Keratinocyte (primary cell): ENCODE measurements at regions not wholly inside any gene's neighbourhood (a gene's known extent, or its start where the extent isn't known, plus 50 kb on each side); places are given as distances from the start of the nearest gene placed in this dataset.
"Not testable (repeated sequence)": the region's sequence is repeated elsewhere in the genome, so short reads cannot be mapped to it uniquely, and the experiment has no call there.

Experiments
- DNase-seq: peaks from one replicate; pipeline ENCODE4 v3.0.0-alpha.2; 2011; ENCODE audit warnings: low read depth, missing footprints, low spot score
- FAIRE-seq: peaks from 2 replicates; lab custom pipeline; 2011; peaks lifted over from hg19 to GRCh38; lab: Jason Lieb, UNC
- H2AFZ ChIP-seq: 2 replicates; pipeline ENCODE4 v1.6.0; 2012; ENCODE audit warnings: low read length, control low read depth, inconsistent platforms; ENCODE audit not compliant: control insufficient read depth
- H3K27ac ChIP-seq: 2 replicates; pipeline ENCODE4 v1.5.1; 2011; ENCODE audit warnings: low read length; ENCODE audit not compliant: control insufficient read depth, insufficient read depth
- H3K27me3 ChIP-seq: 3 replicates; pipeline ENCODE4 v1.6.0; 2011; ENCODE audit warnings: low read length; ENCODE audit not compliant: control insufficient read depth, insufficient read depth; ENCODE audit errors: extremely low read depth
- H3K36me3 ChIP-seq, 2 experiments: 2 replicates in 1 of 2; 3 replicates in 1 of 2; pipeline ENCODE4 v1.5.1; 2011; ENCODE audit warnings: low read length in 2 of 2, mild to moderate bottlenecking in 1 of 2; ENCODE audit not compliant: control insufficient read depth in 2 of 2, insufficient read depth in 2 of 2; ENCODE audit errors: extremely low read depth in 1 of 2
- H3K4me1 ChIP-seq: 3 replicates; pipeline ENCODE4 v1.5.1; 2011; ENCODE audit warnings: low read length; ENCODE audit not compliant: control insufficient read depth, insufficient read depth; ENCODE audit errors: extremely low read depth
- H3K4me2 ChIP-seq: 3 replicates; pipeline ENCODE4 v1.6.0; 2011; ENCODE audit warnings: low read depth, low read length; ENCODE audit not compliant: control insufficient read depth, insufficient read depth; ENCODE audit errors: extremely low read depth
- H3K4me3 ChIP-seq, 3 experiments: fragments of 200-600 bp in 1 of 3; sonication (generic) in 1 of 3; 2 replicates in 2 of 3; 3 replicates in 1 of 3; pipeline ENCODE4 v1.5.1; 2011 to 2016; ENCODE audit warnings: low read length in 3 of 3, mild to moderate bottlenecking in 3 of 3, control low read depth in 2 of 3, inconsistent platforms in 1 of 3, low read depth in 1 of 3, mixed read lengths in 1 of 3, mixed run types in 1 of 3, moderate library complexity in 1 of 3; ENCODE audit not compliant: control insufficient read depth in 2 of 3, insufficient read depth in 2 of 3; ENCODE audit errors: extremely low read depth in 1 of 3
- H3K79me2 ChIP-seq: 2 replicates; pipeline ENCODE4 v1.6.0; 2012; ENCODE audit warnings: low read length; ENCODE audit not compliant: control insufficient read depth, insufficient read depth
- H3K9ac ChIP-seq: 3 replicates; pipeline ENCODE4 v1.6.0; 2011; ENCODE audit warnings: low read length; ENCODE audit not compliant: control insufficient read depth, insufficient read depth; ENCODE audit errors: extremely low read depth
- H3K9me1 ChIP-seq: 3 replicates; pipeline ENCODE4 v1.6.0; 2011; ENCODE audit warnings: low read length; ENCODE audit not compliant: control insufficient read depth, insufficient read depth; ENCODE audit errors: extremely low read depth
- H3K9me3 ChIP-seq: 2 replicates; pipeline ENCODE4 v1.5.1; 2012; ENCODE audit warnings: low read depth, low read length; ENCODE audit not compliant: control insufficient read depth
- H4K20me1 ChIP-seq: 3 replicates; pipeline ENCODE4 v1.6.0; 2011; ENCODE audit warnings: low read length; ENCODE audit not compliant: control insufficient read depth, insufficient read depth; ENCODE audit errors: extremely low read depth
- EZH2 ChIP-seq: IDR thresholded peaks from one replicate; pipeline ENCODE4 v1.6.1; 2012; ENCODE audit warnings: inconsistent platforms, mild to moderate bottlenecking, low read length, moderate library complexity
- dilution Hi-C: fragments of 300-500 bp; cut with MboI; formaldehyde crosslinking; loops from one replicate; pipeline ENCODE4 v1.7.0; 2020; ENCODE audit warnings: low sequenced_read_pairs; ENCODE audit not compliant: extremely low pct_ligation_motif_present
- TF ChIP-seq, protein P1 (sequence below), 3 experiments: IDR thresholded peaks in 1 of 3; conservative IDR thresholded peaks in 1 of 3; optimal IDR thresholded peaks in 1 of 3; 2 replicates in 2 of 3; 3 replicates in 1 of 3; pipeline versions ENCODE3 to v1.5.1; 2011; ENCODE audit warnings: low read length in 3 of 3, mild to moderate bottlenecking in 3 of 3, moderate library complexity in 2 of 3, control low read depth in 1 of 3, inconsistent platforms in 1 of 3; ENCODE audit not compliant: insufficient read depth in 2 of 3; ENCODE audit errors: extremely low read depth in 1 of 3

- Histone ChIP-seq H3K27ac (no peak overlapping the region), H3K79me2 (no peaks in the 10 kb centered on the region), H3K9me1 (no peaks in the 10 kb centered on the region), H3K9ac (no peak overlapping the region), H3K27me3 (no peaks in the 10 kb centered on the region), H3K9me3 (no peaks in the 10 kb centered on the region), H3K36me3 (no peaks in the 10 kb centered on the region), H2AFZ (no peak overlapping the region), H3K4me3 (no peak overlapping the region), H4K20me1 (no peaks in the 10 kb centered on the region), H3K4me2 (no peak overlapping the region), H3K4me1 (no peaks in the 10 kb centered on the region)
- dilution Hi-C loops = no loop called here
- no peak for DNase-seq
- TF ChIP-seq, protein P1, sequence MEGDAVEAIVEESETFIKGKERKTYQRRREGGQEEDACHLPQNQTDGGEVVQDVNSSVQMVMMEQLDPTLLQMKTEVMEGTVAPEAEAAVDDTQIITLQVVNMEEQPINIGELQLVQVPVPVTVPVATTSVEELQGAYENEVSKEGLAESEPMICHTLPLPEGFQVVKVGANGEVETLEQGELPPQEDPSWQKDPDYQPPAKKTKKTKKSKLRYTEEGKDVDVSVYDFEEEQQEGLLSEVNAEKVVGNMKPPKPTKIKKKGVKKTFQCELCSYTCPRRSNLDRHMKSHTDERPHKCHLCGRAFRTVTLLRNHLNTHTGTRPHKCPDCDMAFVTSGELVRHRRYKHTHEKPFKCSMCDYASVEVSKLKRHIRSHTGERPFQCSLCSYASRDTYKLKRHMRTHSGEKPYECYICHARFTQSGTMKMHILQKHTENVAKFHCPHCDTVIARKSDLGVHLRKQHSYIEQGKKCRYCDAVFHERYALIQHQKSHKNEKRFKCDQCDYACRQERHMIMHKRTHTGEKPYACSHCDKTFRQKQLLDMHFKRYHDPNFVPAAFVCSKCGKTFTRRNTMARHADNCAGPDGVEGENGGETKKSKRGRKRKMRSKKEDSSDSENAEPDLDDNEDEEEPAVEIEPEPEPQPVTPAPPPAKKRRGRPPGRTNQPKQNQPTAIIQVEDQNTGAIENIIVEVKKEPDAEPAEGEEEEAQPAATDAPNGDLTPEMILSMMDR (optimal IDR thresholded peaks at IDR 0.05 in 1 of 3, IDR thresholded peaks at IDR 0.05 in 1 of 3, conservative IDR thresholded peaks at IDR 0.05 in 1 of 3; ENCODE audit: extremely low read depth in 1 of 3, insufficient read depth in 2 of 3, low read length in 3 of 3) = no peak
- no peak for TF ChIP-seq EZH2
- FAIRE-seq = no peak
Measured at GRCh38 chr6:74713941-74714340, 491.9 kb downstream of the COL12A1 start.

DNA sequence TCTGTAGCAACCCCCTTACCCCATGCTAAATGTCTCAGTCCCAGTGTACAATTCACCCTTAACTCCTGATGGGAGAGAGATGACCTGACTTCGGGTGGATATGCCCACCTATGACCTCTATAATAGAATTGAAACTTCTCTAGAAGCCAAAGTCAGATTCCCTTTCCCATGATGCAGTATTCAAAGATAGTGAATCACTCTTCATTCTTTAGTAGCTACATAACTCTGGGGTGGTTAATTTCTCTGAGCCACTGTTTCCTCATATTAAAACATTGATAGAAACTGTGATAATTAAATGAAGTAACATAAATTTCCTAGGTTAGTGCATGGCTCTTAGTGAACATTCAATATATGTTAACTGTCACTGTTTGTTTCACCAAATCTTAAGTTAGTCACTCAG, 500.4 kb downstream of the COL12A1 start:
- dilution Hi-C loops = no loop called here
- Histone ChIP-seq H4K20me1 (no peaks in the 10 kb centered on the region), H2AFZ (no peak overlapping the region), H3K79me2 (no peaks in the 10 kb centered on the region), H3K4me2 (no peak overlapping the region), H3K4me1 (no peaks in the 10 kb centered on the region), H3K9me1 (no peaks in the 10 kb centered on the region), H3K27ac (no peak overlapping the region), H3K4me3 (no peak overlapping the region), H3K9ac (no peak overlapping the region), H3K9me3 (no peaks in the 10 kb centered on the region), H3K27me3 (no peaks in the 10 kb centered on the region), H3K36me3 (no peaks in the 10 kb centered on the region)
- FAIRE-seq (no peak), DNase-seq (no peak)
- TF ChIP-seq, protein P1 (optimal IDR thresholded peaks at IDR 0.05 in 1 of 3, IDR thresholded peaks at IDR 0.05 in 1 of 3, conservative IDR thresholded peaks at IDR 0.05 in 1 of 3; ENCODE audit: extremely low read depth in 1 of 3, insufficient read depth in 2 of 3, low read length in 3 of 3) = no peak
- TF ChIP-seq EZH2 = no peak

GRCh38 chr6:74704540-74704939, 501.3 kb downstream of the COL12A1 start:
- H3K79me2 ChIP-seq, FAIRE-seq, H3K9me3 ChIP-seq, H2AFZ ChIP-seq, H3K4me3 ChIP-seq, H3K9ac ChIP-seq, H3K36me3 ChIP-seq, H3K4me1 ChIP-seq, DNase-seq, dilution Hi-C loops, H4K20me1 ChIP-seq, H3K9me1 ChIP-seq, H3K27me3 ChIP-seq, H3K4me2 ChIP-seq, H3K27ac ChIP-seq: not testable (repeated sequence)
